HFF-Myc (cell line): ENCODE measurements at regions not wholly inside any gene's neighbourhood (a gene's known extent, or its start where the extent isn't known, plus 50 kb on each side); places are given as distances from the start of the nearest gene placed in this dataset.

Experiments used
- DNase-seq: peaks from one replicate; pipeline ENCODE4 v3.0.0-alpha.2; 2011; ENCODE audit warnings: low read depth; ENCODE audit errors: extremely low read depth
- H3K4me3 ChIP-seq: replicated peaks from 2 replicates; pipeline ENCODE4 v1.5.1; 2011; ENCODE audit warnings: low read depth, mild to moderate bottlenecking, control low read depth, low read length
- CTCF ChIP-seq: IDR thresholded peaks from 2 replicates; pipeline ENCODE4 v1.5.1; 2012; ENCODE audit warnings: mild to moderate bottlenecking, low read depth, low read length, control low read depth; ENCODE audit errors: missing control alignments

- H3K4me3 ChIP-seq = no peak overlapping the region
- TF ChIP-seq CTCF = no peak
- no peak for DNase-seq
Observed at GRCh38 chr16:7998789-7999453, 591.4 kb downstream of the TMEM114 start.

GRCh38 chr16:7997966-7998365, 592.3 kb downstream of the TMEM114 start:
- TF ChIP-seq CTCF = no peak
- no peak overlapping the region for H3K4me3 ChIP-seq
- DNase-seq = no peak

- TF ChIP-seq CTCF = no peak
- no peak overlapping the region for H3K4me3 ChIP-seq
- DNase-seq = no peak
Observed at GRCh38 chr16:7992616-7993015, 597.7 kb downstream of the TMEM114 start.

- DNase-seq = no peak
- TF ChIP-seq CTCF = no peak
- no peak overlapping the region for H3K4me3 ChIP-seq
Observed at GRCh38 chr16:7990626-7991260, 599.6 kb downstream of the TMEM114 start.

- no peak for DNase-seq
- no peak overlapping the region for H3K4me3 ChIP-seq
- no peak for TF ChIP-seq CTCF
Observed at GRCh38 chr16:7983676-7984075, 606.6 kb downstream of the TMEM114 start.

GRCh38 chr16:7980133-7980483, 610.2 kb downstream of the TMEM114 start:
- no peak overlapping the region for H3K4me3 ChIP-seq
- DNase-seq = no peak
- no peak for TF ChIP-seq CTCF
